ENCODE measurements at regions not wholly inside any gene's neighbourhood (a gene's known extent, or its start where the extent isn't known, plus 50 kb on each side); places are given as distances from the start of the nearest gene placed in this dataset.

- no peak for TF ChIP-seq REST (IDR thresholded peaks at IDR 0.05; ENCODE audit: borderline replicate concordance)
- no peak for TF ChIP-seq REST (CRISPR knock-in tag; IDR thresholded peaks at IDR 0.05; ENCODE audit: low read depth)
- TF ChIP-seq STAT6 (CRISPR knock-in tag; IDR thresholded peaks at IDR 0.05) = no peak
- TF ChIP-seq E2F5 (CRISPR knock-in tag; IDR thresholded peaks at IDR 0.05) = no peak
- no peak for TF ChIP-seq ZNF174 (CRISPR knock-in tag; IDR thresholded peaks at IDR 0.05)
- TF ChIP-seq NONO (IDR thresholded peaks at IDR 0.05; ENCODE audit: low read depth in 2 of 2, low read length in 1 of 2) = no peak
- TF ChIP-seq ZBED1 (IDR thresholded peaks at IDR 0.05) = no peak
- TF ChIP-seq FOXK1 (CRISPR knock-in tag; IDR thresholded peaks at IDR 0.05; ENCODE audit: borderline replicate concordance) = no peak
- no peak for TF ChIP-seq ZNF57 (CRISPR knock-in tag; IDR thresholded peaks at IDR 0.05)
- no peak for TF ChIP-seq NCOA1 (IDR thresholded peaks at IDR 0.05; ENCODE audit: low read depth)
- no peak for TF ChIP-seq CREB5 (CRISPR knock-in tag; IDR thresholded peaks at IDR 0.05)
These were observed 68.0 kb upstream of the CCNY start (continued) for GRCh38 chr10:35268323-35268722.
